HCT116 (cell line): ENCODE measurements at regions not wholly inside any gene's neighbourhood (a gene's known extent, or its start where the extent isn't known, plus 50 kb on each side); places are given as distances from the start of the nearest gene placed in this dataset.

Experiments used
- ATAC-seq: fragments of 200-7000 bp; cut with Tn5 transposase; 2 replicates; pipeline ENCODE4 v1.9.1; 2020; ENCODE audit warnings: mild to moderate bottlenecking, moderate library complexity
- BruUV-seq: library from RNA; stranded (reverse); fragments of 400-500 nt; replicated peaks from 2 replicates; lab custom pipeline; 2021; lab: Mats Ljungman, UMichigan
- CTCF ChIA-PET: fragments of 300-600 bp; sonication (Branson Sonifier 250); formaldehyde crosslinking; loops from one replicate; lab custom pipeline; 2021; ENCODE audit warnings: antibody characterized with exemption; lab: Charles Lee
- POLR2A ChIA-PET: fragments of 300-600, 350-600 bp; sonication (Branson Sonifier 250); formaldehyde crosslinking; loops from one replicate; lab custom pipeline; 2021; ENCODE audit warnings: antibody characterized with exemption; lab: Charles Lee
- RAD21 ChIA-PET, 2 experiments: fragments of 300-600 bp; sonication (Branson Sonifier 250); formaldehyde crosslinking; loops; one replicate each; lab custom pipeline; 2023; ENCODE audit warnings: low total read pairs in 2 of 2; ENCODE audit not compliant: uncharacterized antibody in 2 of 2, unreplicated experiment in 2 of 2, low non-redundant PET in 1 of 2; lab: Charles Lee
- DNase-seq: peaks from one replicate; pipeline ENCODE4 v3.0.0-alpha.2; 2010; ENCODE audit warnings: low read depth, low spot score
- H2AFZ ChIP-seq: fragments of 200-600 bp; shearing (Covaris generic), sonication (generic); 2 replicates; pipeline ENCODE4 v1.6.1; 2017; ENCODE audit warnings: low read depth, mixed run types, mixed read lengths, antibody characterized with exemption, low read length; ENCODE audit not compliant: poor library complexity, severe bottlenecking
- H3K27ac ChIP-seq: 2 replicates; pipeline ENCODE4 v1.5.1; 2012; ENCODE audit warnings: low read depth, low read length
- H3K27me3 ChIP-seq: fragments of 200-600 bp; sonication (generic); 2 replicates; pipeline ENCODE4 v1.6.1; 2016; ENCODE audit warnings: mixed run types, low read length, mixed read lengths; ENCODE audit not compliant: insufficient read depth
- H3K36me3 ChIP-seq, 2 experiments: fragments of 200-500 bp in 1 of 2; fragments of 200-600 bp in 1 of 2; sonication (Bioruptor generic) in 1 of 2; sonication (generic) in 1 of 2; 2 replicates each; pipeline versions ENCODE4 v1.5.1 to v1.6.1; 2014 to 2016; ENCODE audit warnings: low read length in 2 of 2, inconsistent platforms in 1 of 2, mixed read lengths in 1 of 2, mixed run types in 1 of 2; ENCODE audit not compliant: insufficient read depth in 2 of 2, control insufficient read depth in 1 of 2
- H3K4me1 ChIP-seq, 2 experiments: fragments of 200-600 bp in 1 of 2; sonication (generic) in 1 of 2; 2 replicates each; pipeline versions ENCODE4 v1.5.1 to v1.6.1; 2012 to 2017; ENCODE audit warnings: low read length in 2 of 2, inconsistent platforms in 1 of 2, mild to moderate bottlenecking in 1 of 2, mixed read lengths in 1 of 2, mixed run types in 1 of 2, moderate library complexity in 1 of 2; ENCODE audit not compliant: insufficient read depth in 2 of 2, control insufficient read depth in 1 of 2
- H3K4me2 ChIP-seq: fragments of 200-600 bp; sonication (generic); 2 replicates; pipeline ENCODE4 v1.6.1; 2017; ENCODE audit warnings: mixed run types, low read length, mixed read lengths
- H3K4me3 ChIP-seq, 2 experiments: fragments of 200-600 bp in 1 of 2; sonication (generic) in 1 of 2; replicated peaks in 1 of 2; 2 replicates each; pipeline ENCODE4 v1.5.1; 2011 to 2016; ENCODE audit warnings: low read length in 2 of 2, control low read depth in 1 of 2, low read depth in 1 of 2, mild to moderate bottlenecking in 1 of 2, mixed read lengths in 1 of 2, mixed run types in 1 of 2
- H3K79me2 ChIP-seq: fragments of 200-600 bp; sonication (generic); 2 replicates; pipeline ENCODE4 v1.6.1; 2017; ENCODE audit warnings: mild to moderate bottlenecking, mixed run types, low read length, moderate library complexity, mixed read lengths; ENCODE audit not compliant: insufficient read depth
- H3K9ac ChIP-seq: fragments of 200-600 bp; sonication (generic); 2 replicates; pipeline ENCODE4 v1.6.1; 2016; ENCODE audit warnings: low read length, mixed read lengths
- H3K9me2 ChIP-seq: fragments of 200-600 bp; sonication (generic), shearing (Covaris generic); 2 replicates; pipeline ENCODE4 v1.6.1; 2017; ENCODE audit warnings: mixed run types, mild to moderate bottlenecking, moderate library complexity; ENCODE audit not compliant: insufficient read depth
- H3K9me3 ChIP-seq, 2 experiments: fragments of 200-500 bp in 1 of 2; fragments of 200-600 bp in 1 of 2; sonication (Bioruptor generic) in 1 of 2; sonication (generic) in 1 of 2; 2 replicates each; pipeline ENCODE4 v1.6.1; 2014 to 2017; ENCODE audit warnings: low read length in 2 of 2, mixed read lengths in 2 of 2, inconsistent platforms in 1 of 2, low read depth in 1 of 2, mild to moderate bottlenecking in 1 of 2, mixed run types in 1 of 2, moderate library complexity in 1 of 2; ENCODE audit not compliant: control insufficient read depth in 1 of 2, insufficient read depth in 1 of 2
- H4K20me1 ChIP-seq: fragments of 200-600 bp; sonication (generic), shearing (Covaris generic); 2 replicates; pipeline ENCODE4 v1.6.1; 2017; ENCODE audit warnings: mixed run types, mild to moderate bottlenecking, moderate library complexity; ENCODE audit not compliant: insufficient read depth
- CEBPB ChIP-seq: IDR thresholded peaks from 2 replicates; pipeline ENCODE4 v1.6.1; 2012; ENCODE audit warnings: low read depth
- CTCF ChIP-seq, 3 experiments: fragments of 200-600 bp in 1 of 3; sonication (generic) in 1 of 3; IDR thresholded peaks in 2 of 3; conservative IDR thresholded peaks in 1 of 3; 2 replicates each; pipeline ENCODE4 v1.5.1; 2012 to 2017; ENCODE audit warnings: low read depth in 2 of 3, low read length in 2 of 3, antibody characterized with exemption in 1 of 3, borderline replicate concordance in 1 of 3, control low read depth in 1 of 3, mild to moderate bottlenecking in 1 of 3, mixed read lengths in 1 of 3, mixed run types in 1 of 3, moderate library complexity in 1 of 3; ENCODE audit not compliant: insufficient read depth in 1 of 3
- ELF1 ChIP-seq: IDR thresholded peaks from 2 replicates; pipeline ENCODE4 v1.6.1; 2012; ENCODE audit warnings: low read depth, borderline replicate concordance
- EZH2 ChIP-seq: fragments of 200-600 bp; sonication (generic); IDR thresholded peaks from 2 replicates; pipeline ENCODE4 v1.6.1; 2017; ENCODE audit warnings: antibody characterized with exemption, mixed run types
- EZH2phosphoT487 ChIP-seq: fragments of 200-600 bp; IDR thresholded peaks from 2 replicates; pipeline ENCODE4 v1.6.1; 2018; ENCODE audit warnings: antibody characterized with exemption, borderline replicate concordance
- FOSL1 ChIP-seq: IDR thresholded peaks from 2 replicates; pipeline ENCODE4 v1.6.1; 2012; ENCODE audit warnings: low read depth
- JUND ChIP-seq: IDR thresholded peaks from 2 replicates; pipeline ENCODE4 v1.6.1; 2012
- POLR2A ChIP-seq: IDR thresholded peaks from 2 replicates; pipeline ENCODE4 v1.7.0; 2011; ENCODE audit warnings: borderline replicate concordance; ENCODE audit not compliant: insufficient read depth, insufficient read length; ENCODE audit errors: extremely low read depth
- POLR2AphosphoS5 ChIP-seq: IDR thresholded peaks from 2 replicates; pipeline ENCODE4 v1.6.1; 2011; ENCODE audit warnings: mild to moderate bottlenecking, low read depth, low read length, moderate library complexity
- RAD21 ChIP-seq: IDR thresholded peaks from 2 replicates; pipeline ENCODE4 v1.6.1; 2012; ENCODE audit warnings: low read depth, mild to moderate bottlenecking
- SIN3A ChIP-seq: IDR thresholded peaks from 2 replicates; pipeline ENCODE4 v1.6.1; 2012; ENCODE audit warnings: low read depth
- SP1 ChIP-seq: IDR thresholded peaks from 2 replicates; pipeline ENCODE4 v1.6.1; 2012; ENCODE audit warnings: low read depth
- SRF ChIP-seq: IDR thresholded peaks from 2 replicates; pipeline ENCODE4 v1.6.1; 2012; ENCODE audit warnings: low read depth
- YY1 ChIP-seq: IDR thresholded peaks from 2 replicates; pipeline ENCODE4 v1.6.1; 2011; ENCODE audit warnings: low read length, low read depth, moderate library complexity, mild to moderate bottlenecking; ENCODE audit not compliant: insufficient replicate concordance; ENCODE audit errors: extremely low read depth
- ZFX ChIP-seq: fragments of 450-650 bp; IDR thresholded peaks from 2 replicates; pipeline ENCODE4 v1.6.1; 2017
- ZNF274 ChIP-seq: fragments of 200-500 bp; sonication (Bioruptor generic); IDR thresholded peaks from 2 replicates; pipeline ENCODE4 v1.6.1; 2014; ENCODE audit warnings: mild to moderate bottlenecking, low read depth, low read length, inconsistent platforms
- intact Hi-C: fragments of 100-400 bp; cut with micrococcal nuclease; formaldehyde crosslinking; loops from 2 replicates; pipeline ENCODE4 v1.10.0; 2022
- TF ChIP-seq, protein P1 (sequence below): IDR thresholded peaks from 2 replicates; pipeline ENCODE4 v1.6.1; 2012

DNA sequence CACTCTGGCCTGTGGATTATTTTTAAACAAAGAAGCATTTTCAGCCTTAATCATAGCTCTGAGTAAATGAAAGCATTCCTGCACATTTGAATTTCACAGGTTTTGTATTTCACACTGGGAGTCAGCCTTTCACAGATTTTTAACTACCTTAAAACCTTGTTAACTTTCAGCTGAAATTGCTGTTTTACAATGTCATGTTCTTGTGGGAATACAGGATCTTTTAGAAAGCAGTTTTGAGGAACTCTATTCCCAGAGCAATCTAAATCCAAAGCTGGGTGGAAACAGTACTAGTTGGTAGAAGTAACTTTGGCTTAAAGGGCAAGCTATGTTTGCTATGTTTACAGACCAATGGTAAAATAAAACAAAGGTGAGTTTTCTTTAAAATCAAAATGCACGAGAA, 600.6 kb downstream of the KCNJ2 start:
- no peak overlapping the region for H2AFZ ChIP-seq
- TF ChIP-seq RAD21, result no peak
- TF ChIP-seq YY1, result no peak
- no peak for TF ChIP-seq SP1
- TF ChIP-seq ZFX, result no peak
- no peak for TF ChIP-seq CEBPB
- TF ChIP-seq, protein P1, sequence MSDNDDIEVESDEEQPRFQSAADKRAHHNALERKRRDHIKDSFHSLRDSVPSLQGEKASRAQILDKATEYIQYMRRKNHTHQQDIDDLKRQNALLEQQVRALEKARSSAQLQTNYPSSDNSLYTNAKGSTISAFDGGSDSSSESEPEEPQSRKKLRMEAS, result no peak
- TF ChIP-seq EZH2, result no peak
- no peak for TF ChIP-seq SIN3A
- no peak for TF ChIP-seq JUND
- no peak for TF ChIP-seq FOSL1
- TF ChIP-seq ELF1, result no peak
- TF ChIP-seq POLR2A, result no peak
- no peak for TF ChIP-seq SRF
- no peak for TF ChIP-seq EZH2phosphoT487
- no peak for TF ChIP-seq POLR2AphosphoS5
- TF ChIP-seq CTCF (IDR thresholded peaks at IDR 0.05 in 2 of 3, conservative IDR thresholded peaks at IDR 0.05 in 1 of 3; ENCODE audit: borderline replicate concordance in 1 of 3, insufficient read depth in 1 of 3, low read depth in 2 of 3, low read length in 2 of 3), result no peak
- TF ChIP-seq ZNF274, result no peak
- ChIA-PET CTCF (interaction anchor here (1.0 to 2.1 kb wide), 2 partner anchors 12 to 315 kb away, joined by 3 to 14 read pairs; no protein-coding TSS in a partner anchor), POLR2A (no interaction called here), RAD21 (no interaction called here)
- H3K9me2 ChIP-seq, result no peaks in the 10 kb centered on the region
- no peak for DNase-seq
- H3K9ac ChIP-seq, result no peak overlapping the region
- intact Hi-C loops, result loop anchor here (5.0 to 10.0 kb wide), 2 partner anchors 135 to 467 kb away; no protein-coding TSS in a partner anchor
- no peaks in the 10 kb centered on the region for H4K20me1 ChIP-seq
- H3K79me2 ChIP-seq, result no peaks in the 10 kb centered on the region
- H3K4me3 ChIP-seq, result no peak overlapping the region
- no peak for ATAC-seq
- no peaks in the 10 kb centered on the region for H3K4me1 ChIP-seq
- no peaks in the 10 kb centered on the region for H3K36me3 ChIP-seq
- H3K4me2 ChIP-seq, result no peak overlapping the region
- no peaks in the 10 kb centered on the region for H3K9me3 ChIP-seq
- H3K27me3 ChIP-seq, result no peaks in the 10 kb centered on the region
- no peak overlapping the region for H3K27ac ChIP-seq
- BruUV-seq, result no TSS peak
